Liver (tissue), 8 donors: ENCODE measurements at regions not wholly inside any gene's neighbourhood (a gene's known extent, or its start where the extent isn't known, plus 50 kb on each side); places are given as distances from the start of the nearest gene placed in this dataset.

ENCODE experiments used
- DNase-seq: peaks from one replicate; pipeline ENCODE4 v3.0.0-alpha.2; 2017; ENCODE audit warnings: low spot score
- H3K27ac ChIP-seq, 2 donors: one replicate each; pipeline ENCODE4 v1.7.0; 2013; ENCODE audit warnings: inconsistent platforms in 2 of 2, low read length in 2 of 2, control low read depth in 1 of 2, low read depth in 1 of 2, mild to moderate bottlenecking in 1 of 2
- H3K27me3 ChIP-seq, 4 donors: one replicate each; pipeline versions ENCODE4 v1.6.1 to v1.7.0; 2013; ENCODE audit warnings: low read length in 3 of 4, inconsistent platforms in 1 of 4, mild to moderate bottlenecking in 1 of 4, moderate library complexity in 1 of 4; ENCODE audit not compliant: control insufficient read depth in 4 of 4, insufficient read depth in 4 of 4
- H3K36me3 ChIP-seq, 4 donors: one replicate each; pipeline versions ENCODE4 v1.6.1 to v1.7.0; 2013; ENCODE audit warnings: low read length in 3 of 4, mild to moderate bottlenecking in 3 of 4, low read depth in 1 of 4, moderate library complexity in 1 of 4; ENCODE audit not compliant: control insufficient read depth in 4 of 4, insufficient read depth in 3 of 4
- H3K4me1 ChIP-seq, 4 donors: one replicate each; pipeline versions ENCODE4 v1.6.1 to v1.7.0; 2013; ENCODE audit warnings: low read length in 3 of 4, mild to moderate bottlenecking in 3 of 4, moderate library complexity in 1 of 4; ENCODE audit not compliant: control insufficient read depth in 4 of 4, insufficient read depth in 4 of 4
- H3K4me3 ChIP-seq, 3 donors: one replicate each; pipeline versions ENCODE4 v1.6.1 to v1.7.0; 2013; ENCODE audit warnings: low read length in 3 of 3, control low read depth in 1 of 3, low read depth in 1 of 3, mild to moderate bottlenecking in 1 of 3
- H3K9ac ChIP-seq, 2 donors: one replicate each; pipeline ENCODE4 v1.7.0; 2013; ENCODE audit warnings: low read length in 2 of 2, mild to moderate bottlenecking in 2 of 2, moderate library complexity in 2 of 2, control low read depth in 1 of 2, low read depth in 1 of 2
- H3K9me3 ChIP-seq, 4 donors: one replicate each; pipeline versions ENCODE4 v1.6.1 to v1.7.0; 2013; ENCODE audit warnings: low read length in 3 of 4; ENCODE audit not compliant: control insufficient read depth in 4 of 4
- ATF3 ChIP-seq: IDR thresholded peaks from 2 replicates; pipeline ENCODE4 v1.6.1; 2016; ENCODE audit warnings: antibody characterized with exemption
- EGR1 ChIP-seq, 2 donors: IDR thresholded peaks; 2 replicates each; pipeline ENCODE4 v1.6.1; 2016 to 2018; ENCODE audit warnings: antibody characterized with exemption in 2 of 2, low read depth in 2 of 2
- FOXA2 ChIP-seq: IDR thresholded peaks from 2 replicates; pipeline ENCODE4 v1.6.1; 2016; ENCODE audit warnings: antibody characterized with exemption
- GABPA ChIP-seq, 2 donors: IDR thresholded peaks in 1 of 2; conservative IDR thresholded peaks in 1 of 2; 2 replicates each; pipeline ENCODE4 v1.6.1; 2016; ENCODE audit warnings: antibody characterized with exemption in 2 of 2, mild to moderate bottlenecking in 1 of 2, moderate library complexity in 1 of 2
- HNF4A ChIP-seq, 2 donors: conservative IDR thresholded peaks; 2 replicates each; pipeline ENCODE4 v1.6.1; 2016; ENCODE audit warnings: antibody characterized with exemption in 2 of 2, mild to moderate bottlenecking in 2 of 2
- NR2F2 ChIP-seq: IDR thresholded peaks from 2 replicates; pipeline ENCODE4 v1.6.1; 2016; ENCODE audit warnings: antibody characterized with exemption
- REST ChIP-seq: IDR thresholded peaks from 2 replicates; pipeline ENCODE4 v1.6.1; 2016; ENCODE audit warnings: antibody characterized with exemption, mild to moderate bottlenecking
- RXRA ChIP-seq, 2 donors: IDR thresholded peaks; 2 replicates each; pipeline ENCODE4 v1.6.1; 2017 to 2018; ENCODE audit warnings: antibody characterized with exemption in 2 of 2, mild to moderate bottlenecking in 1 of 2
- SP1 ChIP-seq: IDR thresholded peaks from 2 replicates; pipeline ENCODE4 v1.6.1; 2018; ENCODE audit warnings: antibody characterized with exemption, mild to moderate bottlenecking
- TAF1 ChIP-seq: conservative IDR thresholded peaks from 2 replicates; pipeline ENCODE4 v1.6.1; 2016; ENCODE audit warnings: antibody characterized with exemption, mild to moderate bottlenecking
- WGBS: extraction: QIAGEN DNeasy Blood & Tissue Kit; methylation state at CpG from one replicate; pipeline ENCODE4 v1.1.7; 2013; 5-methylcytosine and 5-hydroxymethylcytosine counted together
- TF ChIP-seq, protein P1 (sequence below): fragments of 150-350 bp; IDR thresholded peaks from 2 replicates; pipeline ENCODE4 v1.5.1; 2017; ENCODE audit warnings: improper control_type of control experiment, low read depth, low read length; ENCODE audit not compliant: missing input control
- TF ChIP-seq, protein P2 (sequence below): IDR thresholded peaks from 2 replicates; pipeline ENCODE4 v1.6.1; 2016; ENCODE audit warnings: antibody characterized with exemption
- TF ChIP-seq, protein P3 (sequence below): IDR thresholded peaks from 2 replicates; pipeline ENCODE4 v1.6.1; 2016; ENCODE audit warnings: antibody characterized with exemption
- donor health status: healthy.
- donor health status: healthy.
- donor health status: healthy.
- donor health status: healthy.
- donor health status: healthy.

- H3K27me3 ChIP-seq = no peaks in the 10 kb centered on the region
- no peaks in the 10 kb centered on the region for H3K4me1 ChIP-seq
- WGBS = 45% methylated on average over 1 of the region's 1 CpG
- no peak for DNase-seq
- peaks cover 0 to 2% (median 0%) of the 10 kb centered on the region in 4 donors for H3K9me3 ChIP-seq
- TF ChIP-seq TAF1 = no peak
- no peak for TF ChIP-seq FOXA2
- TF ChIP-seq, protein P1, sequence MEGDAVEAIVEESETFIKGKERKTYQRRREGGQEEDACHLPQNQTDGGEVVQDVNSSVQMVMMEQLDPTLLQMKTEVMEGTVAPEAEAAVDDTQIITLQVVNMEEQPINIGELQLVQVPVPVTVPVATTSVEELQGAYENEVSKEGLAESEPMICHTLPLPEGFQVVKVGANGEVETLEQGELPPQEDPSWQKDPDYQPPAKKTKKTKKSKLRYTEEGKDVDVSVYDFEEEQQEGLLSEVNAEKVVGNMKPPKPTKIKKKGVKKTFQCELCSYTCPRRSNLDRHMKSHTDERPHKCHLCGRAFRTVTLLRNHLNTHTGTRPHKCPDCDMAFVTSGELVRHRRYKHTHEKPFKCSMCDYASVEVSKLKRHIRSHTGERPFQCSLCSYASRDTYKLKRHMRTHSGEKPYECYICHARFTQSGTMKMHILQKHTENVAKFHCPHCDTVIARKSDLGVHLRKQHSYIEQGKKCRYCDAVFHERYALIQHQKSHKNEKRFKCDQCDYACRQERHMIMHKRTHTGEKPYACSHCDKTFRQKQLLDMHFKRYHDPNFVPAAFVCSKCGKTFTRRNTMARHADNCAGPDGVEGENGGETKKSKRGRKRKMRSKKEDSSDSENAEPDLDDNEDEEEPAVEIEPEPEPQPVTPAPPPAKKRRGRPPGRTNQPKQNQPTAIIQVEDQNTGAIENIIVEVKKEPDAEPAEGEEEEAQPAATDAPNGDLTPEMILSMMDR = no peak
- no peak for TF ChIP-seq ATF3
- H3K9ac ChIP-seq = no peak overlapping the region
- H3K4me3 ChIP-seq = no peak overlapping the region
- H3K27ac ChIP-seq = no peak overlapping the region
- no peaks in the 10 kb centered on the region for H3K36me3 ChIP-seq
These were observed 372.5 kb downstream of the CAAP1 start for GRCh38 chr9:26520141-26520540.

- Histone ChIP-seq H3K9me3 (peaks cover 0 to 2% (median 0%) of the 10 kb centered on the region in 4 donors), H3K4me3 (no peak overlapping the region), H3K9ac (no peak overlapping the region), H3K27ac (no peak overlapping the region), H3K36me3 (no peaks in the 10 kb centered on the region), H3K27me3 (no peaks in the 10 kb centered on the region), H3K4me1 (no peaks in the 10 kb centered on the region)
- DNase-seq = no peak
- no peak for TF ChIP-seq RXRA (IDR thresholded peaks at IDR 0.05)
- WGBS = 69% methylated on average over 1 of the region's 1 CpG
These were observed 375.7 kb downstream of the CAAP1 start for GRCh38 chr9:26516773-26517343.

DNA sequence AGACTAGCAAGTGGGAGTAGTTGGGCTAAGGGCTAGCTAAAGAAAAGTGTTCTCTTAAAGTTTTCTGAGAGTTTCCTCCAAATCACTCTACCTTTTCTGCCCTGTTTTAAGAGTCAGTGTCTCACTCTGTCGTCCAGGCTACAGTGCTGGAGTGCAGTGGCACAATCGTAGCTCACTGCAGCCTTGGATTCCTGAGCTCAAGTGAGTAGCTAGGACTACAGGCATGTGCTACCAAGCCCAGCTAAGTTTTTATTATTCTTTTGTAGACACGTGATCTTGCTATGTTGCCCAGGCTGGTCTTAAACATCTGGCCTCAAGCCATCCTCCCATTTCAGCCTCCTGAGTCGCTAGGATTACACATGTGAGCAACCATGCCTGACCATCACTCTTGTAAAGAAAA, 378.9 kb downstream of the CAAP1 start:
- Histone ChIP-seq H3K9me3 (no peaks in the 10 kb centered on the region), H3K27me3 (no peaks in the 10 kb centered on the region), H3K9ac (no peak overlapping the region), H3K27ac (no peak overlapping the region), H3K36me3 (no peaks in the 10 kb centered on the region), H3K4me3 (no peak overlapping the region), H3K4me1 (no peaks in the 10 kb centered on the region)
- WGBS = 55% methylated on average over 4 of the region's 4 CpGs
- DNase-seq = no peak
- TF ChIP-seq TAF1 (no peak), REST (no peak), SP1 (no peak), GABPA (IDR thresholded peaks at IDR 0.05 in 1 of 2, conservative IDR thresholded peaks at IDR 0.05 in 1 of 2) (no peak), EGR1 (IDR thresholded peaks at IDR 0.05; ENCODE audit: low read depth in 2 of 2) (no peak), ATF3 (no peak), NR2F2 (no peak), HNF4A (conservative IDR thresholded peaks at IDR 0.05) (no peak)
- TF ChIP-seq, protein P2, sequence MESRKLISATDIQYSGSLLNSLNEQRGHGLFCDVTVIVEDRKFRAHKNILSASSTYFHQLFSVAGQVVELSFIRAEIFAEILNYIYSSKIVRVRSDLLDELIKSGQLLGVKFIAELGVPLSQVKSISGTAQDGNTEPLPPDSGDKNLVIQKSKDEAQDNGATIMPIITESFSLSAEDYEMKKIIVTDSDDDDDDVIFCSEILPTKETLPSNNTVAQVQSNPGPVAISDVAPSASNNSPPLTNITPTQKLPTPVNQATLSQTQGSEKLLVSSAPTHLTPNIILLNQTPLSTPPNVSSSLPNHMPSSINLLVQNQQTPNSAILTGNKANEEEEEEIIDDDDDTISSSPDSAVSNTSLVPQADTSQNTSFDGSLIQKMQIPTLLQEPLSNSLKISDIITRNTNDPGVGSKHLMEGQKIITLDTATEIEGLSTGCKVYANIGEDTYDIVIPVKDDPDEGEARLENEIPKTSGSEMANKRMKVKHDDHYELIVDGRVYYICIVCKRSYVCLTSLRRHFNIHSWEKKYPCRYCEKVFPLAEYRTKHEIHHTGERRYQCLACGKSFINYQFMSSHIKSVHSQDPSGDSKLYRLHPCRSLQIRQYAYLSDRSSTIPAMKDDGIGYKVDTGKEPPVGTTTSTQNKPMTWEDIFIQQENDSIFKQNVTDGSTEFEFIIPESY = no peak
- TF ChIP-seq, protein P1 = no peak
- TF ChIP-seq, protein P3, sequence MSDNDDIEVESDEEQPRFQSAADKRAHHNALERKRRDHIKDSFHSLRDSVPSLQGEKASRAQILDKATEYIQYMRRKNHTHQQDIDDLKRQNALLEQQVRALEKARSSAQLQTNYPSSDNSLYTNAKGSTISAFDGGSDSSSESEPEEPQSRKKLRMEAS = no peak
